ENCODE measurements at regions not wholly inside any gene's neighbourhood (a gene's known extent, or its start where the extent isn't known, plus 50 kb on each side); places are given as distances from the start of the nearest gene placed in this dataset.

GRCh38 chr11:103636232-103636631 is 400.2 kb upstream of the DDI1 start:
- FAIRE-seq (no peak), ATAC-seq (no peak), DNase-seq (ENCODE audit: low read depth, low spot score) (no peak)
- Histone ChIP-seq H3K79me2 (ENCODE audit: control insufficient read depth, insufficient read depth, low read length) (no peaks in the 10 kb centered on the region), H3K27ac (ENCODE audit: control insufficient read depth, insufficient read depth) (no peak overlapping the region), H2AFZ (ENCODE audit: control insufficient read depth, low read depth, low read length) (no peak overlapping the region), H3K36me3 (ENCODE audit: control insufficient read depth in 2 of 2, insufficient read depth in 2 of 2, low read length in 1 of 2) (no peaks in the 10 kb centered on the region), H3K4me2 (ENCODE audit: control insufficient read depth, insufficient read depth) (no peak overlapping the region), H3K4me3 (no peak overlapping the region), H3K4me1 (ENCODE audit: control insufficient read depth, insufficient read depth, low read length) (no peaks in the 10 kb centered on the region), H3K9ac (ENCODE audit: control insufficient read depth, insufficient read depth, low read length) (no peak overlapping the region), H3K27me3 (replicated peaks in 1 of 2; ENCODE audit: control insufficient read depth in 2 of 2, insufficient read depth in 2 of 2, low read length in 1 of 2) (no peaks in the 10 kb centered on the region), H4K20me1 (ENCODE audit: control insufficient read depth, insufficient read depth) (no peaks in the 10 kb centered on the region), H3K9me3 (replicated peaks; ENCODE audit: control insufficient read depth, insufficient read depth, low read length) (no peaks in the 10 kb centered on the region)
- ChIA-PET POLR2A (interaction anchor here (0.6 kb wide), 1 partner anchor 1059 kb away, joined by 3 read pairs; no protein-coding TSS in a partner anchor), CTCF (interaction anchor here (1.3 kb wide), 1 partner anchor 21 kb away, joined by 3 read pairs; no protein-coding TSS in a partner anchor), SMC1A (ENCODE audit: uncharacterized antibody, unreplicated experiment) (no interaction called here), RAD21 (ENCODE audit: unreplicated experiment) (no interaction called here)
- in situ Hi-C loops (cut with MboI) (no loop called here), intact Hi-C loops (cut with micrococcal nuclease; ENCODE audit: unreplicated experiment) (no loop called here)
- no peak for TF ChIP-seq PKNOX1 (IDR thresholded peaks at IDR 0.05)
- TF ChIP-seq EGR1 (IDR thresholded peaks at IDR 0.05; ENCODE audit: borderline replicate concordance in 1 of 2, low read depth in 2 of 2, low read length in 2 of 2), result no peak
- no peak for TF ChIP-seq SMC3 (IDR thresholded peaks at IDR 0.05; ENCODE audit: borderline replicate concordance, low read length)
- no TSS peak for BruUV-seq (replicated peaks)
- 7% methylated on average over 6 of the region's 6 CpGs for WGBS (ENCODE audit: insufficient coverage, insufficient replicate concordance, low lambda C conversion rate, missing lambda C conversion rate)

GRCh38 chr11:103637295-103637694 is 399.1 kb upstream of the DDI1 start:
- Histone ChIP-seq H4K20me1 (ENCODE audit: control insufficient read depth, insufficient read depth) (no peaks in the 10 kb centered on the region), H2AFZ (ENCODE audit: control insufficient read depth, low read depth, low read length) (no peak overlapping the region), H3K4me3 (no peak overlapping the region), H3K4me2 (ENCODE audit: control insufficient read depth, insufficient read depth) (no peak overlapping the region), H3K27me3 (replicated peaks in 1 of 2; ENCODE audit: control insufficient read depth in 2 of 2, insufficient read depth in 2 of 2, low read length in 1 of 2) (no peaks in the 10 kb centered on the region), H3K36me3 (ENCODE audit: control insufficient read depth in 2 of 2, insufficient read depth in 2 of 2, low read length in 1 of 2) (no peaks in the 10 kb centered on the region), H3K9ac (ENCODE audit: control insufficient read depth, insufficient read depth, low read length) (no peak overlapping the region), H3K4me1 (ENCODE audit: control insufficient read depth, insufficient read depth, low read length) (no peaks in the 10 kb centered on the region), H3K9me3 (replicated peaks; ENCODE audit: control insufficient read depth, insufficient read depth, low read length) (no peaks in the 10 kb centered on the region), H3K27ac (ENCODE audit: control insufficient read depth, insufficient read depth) (no peak overlapping the region), H3K79me2 (ENCODE audit: control insufficient read depth, insufficient read depth, low read length) (no peaks in the 10 kb centered on the region)
- FAIRE-seq (no peak), DNase-seq (ENCODE audit: low read depth, low spot score) (no peak), ATAC-seq (no peak)
- 12% methylated on average over 2 of the region's 2 CpGs for WGBS (ENCODE audit: insufficient coverage, insufficient replicate concordance, low lambda C conversion rate, missing lambda C conversion rate)
- ChIA-PET CTCF (interaction anchor here (0.5 kb wide), 1 partner anchor 283 kb away, joined by 3 read pairs; no protein-coding TSS in a partner anchor), POLR2A (no interaction called here), SMC1A (ENCODE audit: uncharacterized antibody, unreplicated experiment) (no interaction called here), RAD21 (ENCODE audit: unreplicated experiment) (no interaction called here)
- no TSS peak for BruUV-seq (replicated peaks)
- intact Hi-C loops (cut with micrococcal nuclease; ENCODE audit: unreplicated experiment) (no loop called here), in situ Hi-C loops (cut with MboI) (no loop called here)
- TF ChIP-seq TCF7 (IDR thresholded peaks at IDR 0.05; ENCODE audit: borderline replicate concordance) (0 out of 2 replicates have a peak, but pooled peaks have one; percentile 16), BCLAF1 (IDR thresholded peaks at IDR 0.05) (no peak), ZBTB33 (IDR thresholded peaks at IDR 0.05) (no peak), POLR2AphosphoS5 (IDR thresholded peaks at IDR 0.05; ENCODE audit: low read length) (no peak)

Measured in GM12878 (cell line).